ENCODE measurements at regions not wholly inside any gene's neighbourhood (a gene's known extent, or its start where the extent isn't known, plus 50 kb on each side); places are given as distances from the start of the nearest gene placed in this dataset.

GRCh38 chr15:93474728-93475127, 385.7 kb upstream of the RGMA start:
- H4K5ac ChIP-seq (ENCODE audit: low read depth, low read length): no peak overlapping the region
- intact Hi-C loops (cut with micrococcal nuclease): no loop called here

More at GRCh38 chr15:93474728-93475127, 385.7 kb upstream of the RGMA start:
- ChIA-PET POLR2A (ENCODE audit: unreplicated experiment) (no interaction called here), CTCF (no interaction called here)
- no peaks in the 10 kb centered on the region for H3K9me1 ChIP-seq (ENCODE audit: insufficient read depth, low read length)
- no peak overlapping the region for H2BK120ac ChIP-seq (ENCODE audit: low read depth, low read length)
- no peak overlapping the region for H3K18ac ChIP-seq (ENCODE audit: low read depth, low read length)
- no peak overlapping the region for H3K23ac ChIP-seq (ENCODE audit: low read depth, low read length)
- H3K36me3 ChIP-seq (ENCODE audit: control insufficient read depth, insufficient read depth, low read length): no peaks in the 10 kb centered on the region
- ATAC-seq (ENCODE audit: low read depth): no peak
- no peak overlapping the region for H3K4me2 ChIP-seq (ENCODE audit: low read depth, low read length)
- no peaks in the 10 kb centered on the region for H3K79me1 ChIP-seq (ENCODE audit: low read depth in 1 of 2, low read length in 2 of 2)
- no peak overlapping the region for H2BK15ac ChIP-seq (ENCODE audit: low read depth, low read length)
- H3K27ac ChIP-seq (ENCODE audit: insufficient read depth, low read length): no peak overlapping the region
- no peaks in the 10 kb centered on the region for H4K20me1 ChIP-seq (ENCODE audit: insufficient read depth, low read length)
- H3K56ac ChIP-seq (ENCODE audit: extremely low read depth, insufficient read depth, low read length): no peak overlapping the region
- H2AFZ ChIP-seq (replicated peaks; ENCODE audit: low read length, poor library complexity): no peak overlapping the region
- in situ Hi-C loops (cut with MboI; ENCODE audit: low sequenced_read_pairs) (no loop called here), dilution Hi-C loops (cut with HindIII; ENCODE audit: low sequenced_read_pairs, unreplicated experiment) (no loop called here)
- TF ChIP-seq CEBPB (IDR thresholded peaks at IDR 0.05; ENCODE audit: low read depth, low read length) (no peak), NFE2L2 (IDR thresholded peaks at IDR 0.05; ENCODE audit: low read depth, low read length) (no peak), MAZ (IDR thresholded peaks at IDR 0.05; ENCODE audit: borderline replicate concordance, low read depth, low read length) (no peak), USF2 (IDR thresholded peaks at IDR 0.05; ENCODE audit: low read depth, low read length) (no peak), RAD21 (IDR thresholded peaks at IDR 0.05; ENCODE audit: low read length) (no peak), RFX5 (IDR thresholded peaks at IDR 0.05; ENCODE audit: low read depth, low read length) (no peak), CHD1 (IDR thresholded peaks at IDR 0.05; ENCODE audit: low read depth, low read length) (no peak), CTCF (conservative IDR thresholded peaks at IDR 0.05; ENCODE audit: low read depth, low read length) (no peak), ELK1 (IDR thresholded peaks at IDR 0.05; ENCODE audit: borderline replicate concordance, low read depth, low read length) (no peak), POLR2A (IDR thresholded peaks at IDR 0.05; ENCODE audit: low read depth, low read length) (no peak), MXI1 (IDR thresholded peaks at IDR 0.05; ENCODE audit: borderline replicate concordance, low read depth, low read length) (no peak), FOS (IDR thresholded peaks at IDR 0.05; ENCODE audit: low read depth, low read length) (no peak), SMC3 (IDR thresholded peaks at IDR 0.05; ENCODE audit: low read depth, low read length) (no peak), BHLHE40 (IDR thresholded peaks at IDR 0.05; ENCODE audit: low read depth, low read length) (no peak), RCOR1 (IDR thresholded peaks at IDR 0.05; ENCODE audit: insufficient replicate concordance, low read length) (no peak), MAFK (IDR thresholded peaks at IDR 0.05; ENCODE audit: low read depth, low read length) (no peak)
- H3K4me3 ChIP-seq (ENCODE audit: insufficient read depth, low read depth, low read length): no peak overlapping the region
- H3K14ac ChIP-seq (replicated peaks; ENCODE audit: low read depth, low read length): no peak overlapping the region
- no TSS peak for BruUV-seq (replicated peaks)
- no peak overlapping the region for H2BK5ac ChIP-seq (ENCODE audit: low read depth, low read length, poor library complexity, severe bottlenecking)
- peaks cover 24% of the 10 kb centered on the region for H3K9me3 ChIP-seq (ENCODE audit: control insufficient read depth, insufficient read depth, low read length)
- no peak overlapping the region for H2AK9ac ChIP-seq (replicated peaks; ENCODE audit: low read depth, low read length, poor library complexity)
- no peak overlapping the region for H3K4ac ChIP-seq (ENCODE audit: low read depth, low read length)
- H4K8ac ChIP-seq (ENCODE audit: low read depth in 2 of 2, low read length in 2 of 2): no peak overlapping the region
- no peaks in the 10 kb centered on the region for H3K27me3 ChIP-seq (ENCODE audit: control insufficient read depth, insufficient read depth, low read length)
- H2AK5ac ChIP-seq (ENCODE audit: low read depth, low read length): no peak overlapping the region
- no peak for DNase-seq
- WGBS, 2 experiments (ENCODE audit: extremely low coverage in 2 of 2, insufficient read length in 1 of 2): no CpG with 5 or more reads among the region's 9 CpGs
- no peaks in the 10 kb centered on the region for H3K4me1 ChIP-seq (ENCODE audit: control insufficient read depth, insufficient read depth, low read length)
- H4K91ac ChIP-seq (ENCODE audit: insufficient read depth, low read depth, low read length): no peak overlapping the region
- H2BK20ac ChIP-seq (ENCODE audit: low read depth, low read length): no peak overlapping the region
- no peak overlapping the region for H3K9ac ChIP-seq (ENCODE audit: low read depth, low read length)
